B cell (primary cell): ENCODE measurements at regions not wholly inside any gene's neighbourhood (a gene's known extent, or its start where the extent isn't known, plus 50 kb on each side); places are given as distances from the start of the nearest gene placed in this dataset.

Experiments used
- ATAC-seq: fragments of 200-7000 bp; cut with Tn5 transposase; one replicate; pipeline ENCODE4 v1.10.0; 2021; ENCODE audit warnings: low read depth, mild to moderate bottlenecking, moderate number of reproducible peaks, moderate library complexity
- CTCF ChIA-PET: fragments of 350-600 bp; sonication (Branson Sonifier 250); formaldehyde crosslinking; loops from one replicate; lab custom pipeline; 2021; ENCODE audit warnings: antibody characterized with exemption, inconsistent platforms; lab: Charles Lee
- POLR2A ChIA-PET: fragments of 350-600 bp; sonication (Branson Sonifier 250); formaldehyde crosslinking; loops from one replicate; lab custom pipeline; 2021; ENCODE audit warnings: antibody characterized with exemption; lab: Charles Lee
- DNase-seq: peaks from one replicate; pipeline ENCODE4 v3.0.0; 2013
- H2AFZ ChIP-seq: 2 replicates; pipeline ENCODE4 v1.6.1; 2012; ENCODE audit warnings: mild to moderate bottlenecking, low read depth, low read length; ENCODE audit not compliant: insufficient read depth, poor library complexity, severe bottlenecking
- H3K27ac ChIP-seq, 2 donors: 1 replicate in 1 of 2; 2 replicates in 1 of 2; pipeline ENCODE4 v1.5.1; 2012 to 2013; ENCODE audit warnings: low read length in 2 of 2, mild to moderate bottlenecking in 2 of 2, moderate library complexity in 1 of 2
- H3K27me3 ChIP-seq, 4 experiments: fragments of 200-600 bp in 1 of 4; sonication (generic) in 1 of 4; replicated peaks in 1 of 4; 1 replicate in 2 of 4; 2 replicates in 2 of 4; pipeline versions ENCODE4 v1.6.1 to v1.7.0; 2013 to 2016; ENCODE audit warnings: low read length in 3 of 4, mild to moderate bottlenecking in 2 of 4, mixed read lengths in 1 of 4, moderate library complexity in 1 of 4; ENCODE audit not compliant: insufficient read depth in 4 of 4, control insufficient read depth in 3 of 4; ENCODE audit errors: control extremely low read depth in 1 of 4
- H3K36me3 ChIP-seq, 2 experiments: replicated peaks in 1 of 2; 1 replicate in 1 of 2; 2 replicates in 1 of 2; pipeline versions ENCODE4 v1.6.1 to v1.7.1; 2013; ENCODE audit warnings: low read length in 1 of 2; ENCODE audit not compliant: insufficient read depth in 2 of 2, control insufficient read depth in 1 of 2; ENCODE audit errors: control extremely low read depth in 1 of 2, extremely low read depth in 1 of 2
- H3K4me1 ChIP-seq, 2 donors: fragments of 200-600 bp in 1 of 2; sonication (generic) in 1 of 2; 1 replicate in 1 of 2; 2 replicates in 1 of 2; pipeline versions ENCODE4 v1.5.1 to v1.6.1; 2013 to 2017; ENCODE audit warnings: low read length in 2 of 2; ENCODE audit not compliant: control insufficient read depth in 2 of 2, insufficient read depth in 2 of 2
- H3K4me2 ChIP-seq: replicated peaks from 2 replicates; pipeline ENCODE3; 2012; ENCODE audit warnings: mild to moderate bottlenecking, low read depth, low read length; ENCODE audit not compliant: poor library complexity, severe bottlenecking
- H3K4me3 ChIP-seq, 5 experiments: fragments of 200-600 bp in 1 of 5; sonication (generic) in 1 of 5; 1 replicate in 3 of 5; 2 replicates in 2 of 5; pipeline versions ENCODE4 v1.5.1 to v1.7.0; 2011 to 2016; ENCODE audit warnings: low read length in 4 of 5, mild to moderate bottlenecking in 4 of 5, low read depth in 2 of 5, control low read depth in 1 of 5, moderate library complexity in 1 of 5; ENCODE audit not compliant: insufficient read depth in 1 of 5; ENCODE audit errors: control extremely low read depth in 1 of 5, extremely low read depth in 1 of 5
- H3K79me2 ChIP-seq: fragments of 200-600 bp; sonication (generic); one replicate; pipeline ENCODE4 v1.6.0; 2016; ENCODE audit warnings: low read length; ENCODE audit not compliant: control insufficient read depth, insufficient read depth
- H3K9ac ChIP-seq: fragments of 200-600 bp; sonication (generic); 2 replicates; pipeline ENCODE4 v1.6.1; 2017; ENCODE audit warnings: mild to moderate bottlenecking, low read length, moderate library complexity
- H3K9me3 ChIP-seq, 3 donors: one replicate each; pipeline versions ENCODE4 v1.6.1 to v1.7.1; 2013; ENCODE audit warnings: low read length in 2 of 3; ENCODE audit not compliant: control insufficient read depth in 2 of 3, insufficient read depth in 1 of 3; ENCODE audit errors: control extremely low read depth in 1 of 3
- H4K20me1 ChIP-seq: 2 replicates; pipeline ENCODE4 v1.6.0; 2012; ENCODE audit warnings: mild to moderate bottlenecking, low read length; ENCODE audit not compliant: insufficient read depth, control insufficient read depth, poor library complexity, severe bottlenecking
- H3K27ac Mint-ChIP-seq: one replicate; pipeline ENCODE4 v1.8.0; 2021; ENCODE audit warnings: mixed read lengths
- H3K27me3 Mint-ChIP-seq: one replicate; pipeline ENCODE4 v1.8.0; 2021; ENCODE audit warnings: mixed read lengths
- H3K4me1 Mint-ChIP-seq: one replicate; pipeline ENCODE4 v1.8.0; 2021; ENCODE audit warnings: mixed read lengths
- H3K4me3 Mint-ChIP-seq: one replicate; pipeline ENCODE4 v1.8.0; 2021; ENCODE audit warnings: mixed read lengths
- H3K9me3 Mint-ChIP-seq: one replicate; pipeline ENCODE4 v1.8.0; 2022; ENCODE audit warnings: mixed read lengths; ENCODE audit not compliant: insufficient read depth
- EZH2 ChIP-seq: IDR thresholded peaks from 2 replicates; pipeline ENCODE4 v1.6.1; 2012; ENCODE audit warnings: borderline replicate concordance, low read depth, mild to moderate bottlenecking, moderate library complexity, low read length; ENCODE audit not compliant: insufficient read depth, poor library complexity, severe bottlenecking
- WGBS: methylation state at CpG from one replicate; pipeline ENCODE4 v1.1.5; 2013; ENCODE audit warnings: missing lambda C conversion rate; ENCODE audit not compliant: insufficient coverage; 5-methylcytosine and 5-hydroxymethylcytosine counted together
- intact Hi-C: fragments of 100-400 bp; cut with micrococcal nuclease; formaldehyde crosslinking; loops from one replicate; pipeline ENCODE4 v1.10.0; 2022
- TF ChIP-seq, protein P1 (sequence below): fragments of 200-600 bp; IDR thresholded peaks from one replicate; pipeline ENCODE4 v1.8.0; 2022; ENCODE audit warnings: antibody characterized with exemption, mild to moderate bottlenecking

DNA sequence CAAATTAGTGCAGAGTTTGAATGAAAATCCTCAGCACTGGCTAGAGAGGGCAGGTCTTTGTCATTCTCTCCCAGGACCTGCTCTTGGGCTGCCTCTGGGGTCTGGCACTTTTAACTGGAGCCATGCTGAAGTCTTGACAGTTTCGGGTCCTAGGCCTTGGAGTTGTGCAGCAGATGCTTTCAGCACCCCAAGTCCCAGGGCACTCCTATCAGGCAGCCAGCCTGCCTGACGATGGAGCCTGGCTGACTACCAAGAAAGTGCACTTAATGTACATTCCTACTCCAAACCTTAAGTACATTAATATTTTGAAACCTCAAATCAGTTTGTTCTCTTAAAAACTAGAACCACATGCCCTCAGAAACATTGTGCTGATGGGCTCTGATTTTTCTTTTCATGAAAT lies 69.3 kb upstream of the CXCL14 start:
- Histone ChIP-seq H3K9me3 (no peaks in the 10 kb centered on the region), H3K9ac (no peak overlapping the region), H3K4me1 (no peaks in the 10 kb centered on the region), H2AFZ (no peak overlapping the region), H3K4me3 (no peak overlapping the region), H3K4me2 (no peak overlapping the region), H3K36me3 (no peaks in the 10 kb centered on the region), H4K20me1 (no peaks in the 10 kb centered on the region), H3K79me2 (no peaks in the 10 kb centered on the region), H3K27me3 (no peaks in the 10 kb centered on the region), H3K27ac (no peak overlapping the region)
- ATAC-seq = no peak
- no peak overlapping the region for H3K27ac Mint-ChIP-seq
- CTCF ChIA-PET = no interaction called here
- POLR2A ChIA-PET = no interaction called here
- no peak overlapping the region for H3K4me3 Mint-ChIP-seq
- TF ChIP-seq, protein P1, sequence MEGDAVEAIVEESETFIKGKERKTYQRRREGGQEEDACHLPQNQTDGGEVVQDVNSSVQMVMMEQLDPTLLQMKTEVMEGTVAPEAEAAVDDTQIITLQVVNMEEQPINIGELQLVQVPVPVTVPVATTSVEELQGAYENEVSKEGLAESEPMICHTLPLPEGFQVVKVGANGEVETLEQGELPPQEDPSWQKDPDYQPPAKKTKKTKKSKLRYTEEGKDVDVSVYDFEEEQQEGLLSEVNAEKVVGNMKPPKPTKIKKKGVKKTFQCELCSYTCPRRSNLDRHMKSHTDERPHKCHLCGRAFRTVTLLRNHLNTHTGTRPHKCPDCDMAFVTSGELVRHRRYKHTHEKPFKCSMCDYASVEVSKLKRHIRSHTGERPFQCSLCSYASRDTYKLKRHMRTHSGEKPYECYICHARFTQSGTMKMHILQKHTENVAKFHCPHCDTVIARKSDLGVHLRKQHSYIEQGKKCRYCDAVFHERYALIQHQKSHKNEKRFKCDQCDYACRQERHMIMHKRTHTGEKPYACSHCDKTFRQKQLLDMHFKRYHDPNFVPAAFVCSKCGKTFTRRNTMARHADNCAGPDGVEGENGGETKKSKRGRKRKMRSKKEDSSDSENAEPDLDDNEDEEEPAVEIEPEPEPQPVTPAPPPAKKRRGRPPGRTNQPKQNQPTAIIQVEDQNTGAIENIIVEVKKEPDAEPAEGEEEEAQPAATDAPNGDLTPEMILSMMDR = no peak
- no peak for TF ChIP-seq EZH2
- no peaks in the 10 kb centered on the region for H3K9me3 Mint-ChIP-seq
- intact Hi-C loops = no loop called here
- DNase-seq = no peak
- WGBS = 73% methylated on average over 2 of the region's 2 CpGs
- H3K27me3 Mint-ChIP-seq = no peaks in the 10 kb centered on the region
- no peaks in the 10 kb centered on the region for H3K4me1 Mint-ChIP-seq

DNA sequence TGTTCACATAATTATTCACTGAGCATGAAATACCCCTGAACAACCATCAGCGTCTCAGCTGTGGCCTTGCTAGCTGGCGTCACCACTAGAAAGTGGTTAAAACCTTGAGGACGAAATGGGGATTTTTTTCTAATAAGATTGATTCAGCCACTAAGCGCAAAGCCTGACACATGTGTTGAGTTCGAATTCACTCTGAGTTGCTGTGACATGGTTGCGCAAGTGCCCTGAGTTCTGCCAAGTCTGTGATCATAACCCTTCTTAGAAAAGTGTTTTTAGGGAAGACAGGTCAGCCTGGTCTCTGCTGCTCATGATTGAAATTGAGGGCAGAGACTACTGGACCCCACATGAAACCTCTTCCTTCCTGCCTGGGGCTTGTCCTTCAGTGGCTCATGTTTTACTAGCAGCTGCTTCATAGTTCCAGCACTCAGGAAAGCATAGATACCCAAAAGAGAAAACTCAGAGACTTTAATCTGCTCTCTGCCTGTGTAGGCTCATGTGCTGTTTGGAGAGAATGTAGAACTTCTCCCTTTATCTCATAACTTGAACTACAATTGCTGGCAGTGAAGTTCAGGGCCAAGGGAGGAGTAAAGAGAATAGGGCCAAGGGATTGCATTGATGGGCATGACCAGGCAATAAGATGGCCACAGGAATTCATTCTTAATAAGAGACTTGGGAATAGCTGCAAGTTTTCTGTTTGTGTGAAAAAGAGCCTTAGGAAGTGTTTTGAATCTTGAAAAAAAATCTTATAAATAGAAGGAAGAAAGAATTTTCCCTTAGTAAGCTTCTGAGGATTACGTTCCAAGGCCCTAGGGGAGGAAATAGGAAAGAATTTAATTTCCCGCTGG lies 66.8 kb upstream of the CXCL14 start:
- H3K4me2 ChIP-seq = no peak overlapping the region
- no peaks in the 10 kb centered on the region for H3K27me3 ChIP-seq
- intact Hi-C loops = no loop called here
- no peaks in the 10 kb centered on the region for H3K4me1 Mint-ChIP-seq
- H3K27ac Mint-ChIP-seq = no peak overlapping the region
- TF ChIP-seq, protein P1 = no peak
- WGBS = 94% methylated on average over 8 of the region's 8 CpGs
- ChIA-PET POLR2A (no interaction called here), CTCF (no interaction called here)
- no peaks in the 10 kb centered on the region for H3K27me3 Mint-ChIP-seq
- no peak overlapping the region for H3K27ac ChIP-seq
- H4K20me1 ChIP-seq = no peaks in the 10 kb centered on the region
- H3K4me3 ChIP-seq = no peak overlapping the region
- no peaks in the 10 kb centered on the region for H3K9me3 Mint-ChIP-seq
- no peaks in the 10 kb centered on the region for H3K9me3 ChIP-seq
- H3K4me1 ChIP-seq = no peaks in the 10 kb centered on the region
- no peak for DNase-seq
- no peaks in the 10 kb centered on the region for H3K79me2 ChIP-seq
- ATAC-seq = no peak
- H3K9ac ChIP-seq = no peak overlapping the region
- H3K36me3 ChIP-seq = no peaks in the 10 kb centered on the region
- H2AFZ ChIP-seq = no peak overlapping the region
- no peak overlapping the region for H3K4me3 Mint-ChIP-seq
